ENCODE measurements at regions not wholly inside any gene's neighbourhood (a gene's known extent, or its start where the extent isn't known, plus 50 kb on each side); places are given as distances from the start of the nearest gene placed in this dataset.

- Histone ChIP-seq H3K4me1 (ENCODE audit: control insufficient read depth in 1 of 2, insufficient read depth in 2 of 2, low read length in 2 of 2) (peaks cover 64 to 66% of the 10 kb centered on the region in 2 donors), H3K36me3 (replicated peaks in 1 of 2; ENCODE audit: control insufficient read depth in 1 of 2, insufficient read depth in 2 of 2, low read length in 2 of 2) (no peaks in the 10 kb centered on the region), H4K20me1 (ENCODE audit: insufficient read depth, low read length) (no peaks in the 10 kb centered on the region), H3K4me2 (replicated peaks; ENCODE audit: extremely low read depth, low read length, poor library complexity, severe bottlenecking) (no peak overlapping the region), H2AFZ (ENCODE audit: insufficient read depth, low read depth, low read length, poor library complexity, severe bottlenecking) (no peak overlapping the region), H3K27ac (ENCODE audit: low read depth in 1 of 2, low read length in 2 of 2) (peak overlapping the region; percentile 86 to 96), H3K79me2 (ENCODE audit: insufficient read depth, low read length) (no peaks in the 10 kb centered on the region), H3K27me3 (ENCODE audit: control insufficient read depth in 2 of 2, insufficient read depth in 2 of 2, low read length in 2 of 2) (no peaks in the 10 kb centered on the region), H3K9me3 (replicated peaks in 1 of 2; ENCODE audit: control insufficient read depth in 1 of 2, insufficient read depth in 1 of 2, low read length in 2 of 2) (no peaks in the 10 kb centered on the region), H3K9ac (ENCODE audit: insufficient read depth, low read length, poor library complexity, severe bottlenecking) (no peak overlapping the region), H3K4me3 (replicated peaks in 1 of 3; ENCODE audit: low read depth in 2 of 3, low read length in 3 of 3) (no peak overlapping the region)
- Mint-ChIP-seq H3K4me3 (no peak overlapping the region), H3K36me3 (peaks cover 0 to 1% of the 10 kb centered on the region in 2 donors), H3K4me1 (peaks cover 50% of the 10 kb centered on the region), H3K27me3 (ENCODE audit: low read depth in 3 of 3) (no peaks in the 10 kb centered on the region), H3K27ac (peak overlapping the region; percentile 86 to 99 (median 97)), H3K9me3 (peaks cover 0 to 5% (median 4%) of the 10 kb centered on the region in 7 donors)
- no peak for DNase-seq
- TF ChIP-seq CTCF (IDR thresholded peaks at IDR 0.05): no peak
- 70% methylated on average over 1 of the region's 3 CpGs for WGBS (ENCODE audit: insufficient coverage)
- intact Hi-C loops (cut with micrococcal nuclease): no loop called here
Measured at GRCh38 chr12:94832105-94832504, 171.4 kb downstream of the NDUFA12 start.

- Mint-ChIP-seq H3K27me3 (ENCODE audit: low read depth in 3 of 3) (no peaks in the 10 kb centered on the region), H3K27ac (peak overlapping the region; percentile 86 to 99 (median 97))
- no peak for TF ChIP-seq CTCF (IDR thresholded peaks at IDR 0.05)
Measured at GRCh38 chr12:94831081-94831751, 172.3 kb downstream of the NDUFA12 start.

More at GRCh38 chr12:94831081-94831751, 172.3 kb downstream of the NDUFA12 start:
- Mint-ChIP-seq H3K9me3 (peaks cover 0 to 6% (median 4%) of the 10 kb centered on the region in 7 donors), H3K4me3 (peak overlapping the region in 1 of 2 donors; percentile 76), H3K4me1 (peaks cover 44% of the 10 kb centered on the region), H3K36me3 (peaks cover 0 to 1% of the 10 kb centered on the region in 2 donors)
- 25% methylated on average over 5 of the region's 9 CpGs for WGBS (ENCODE audit: insufficient coverage)
- H3K4me2 ChIP-seq (replicated peaks; ENCODE audit: extremely low read depth, low read length, poor library complexity, severe bottlenecking): peak overlapping the region; percentile 55
- H2AFZ ChIP-seq (ENCODE audit: insufficient read depth, low read depth, low read length, poor library complexity, severe bottlenecking): peak overlapping the region; percentile 18
- peak overlapping the region; percentile 50 for H3K9ac ChIP-seq (ENCODE audit: insufficient read depth, low read length, poor library complexity, severe bottlenecking)
- H3K4me1 ChIP-seq (ENCODE audit: control insufficient read depth in 1 of 2, insufficient read depth in 2 of 2, low read length in 2 of 2): peaks cover 59 to 60% of the 10 kb centered on the region in 2 donors
- H3K9me3 ChIP-seq (replicated peaks in 1 of 2; ENCODE audit: control insufficient read depth in 1 of 2, insufficient read depth in 1 of 2, low read length in 2 of 2): no peaks in the 10 kb centered on the region
- H3K4me3 ChIP-seq (replicated peaks in 1 of 3; ENCODE audit: low read depth in 2 of 3, low read length in 3 of 3): peak overlapping the region in 1 of 3 experiments; percentile 52
- H3K27me3 ChIP-seq (ENCODE audit: control insufficient read depth in 2 of 2, insufficient read depth in 2 of 2, low read length in 2 of 2): no peaks in the 10 kb centered on the region
- H4K20me1 ChIP-seq (ENCODE audit: insufficient read depth, low read length): no peaks in the 10 kb centered on the region
- H3K79me2 ChIP-seq (ENCODE audit: insufficient read depth, low read length): no peaks in the 10 kb centered on the region
- DNase-seq: peak; percentile 59 to 84 (median 79)
- no peaks in the 10 kb centered on the region for H3K36me3 ChIP-seq (replicated peaks in 1 of 2; ENCODE audit: control insufficient read depth in 1 of 2, insufficient read depth in 2 of 2, low read length in 2 of 2)
- intact Hi-C loops (cut with micrococcal nuclease): no loop called here
- H3K27ac ChIP-seq (ENCODE audit: low read depth in 1 of 2, low read length in 2 of 2): peak overlapping the region; percentile 86 to 96

All from CD14-positive monocyte (primary cell).